Stimulated activated CD8-positive, alpha-beta memory T cell treated with anti-CD3 and anti-CD28 coated beads, Interleukin-4, amount 100 ng/mL, for 1 hour (primary cell): ENCODE measurements at regions not wholly inside any gene's neighbourhood (a gene's known extent, or its start where the extent isn't known, plus 50 kb on each side); places are given as distances from the start of the nearest gene placed in this dataset.
"Not testable (repeated sequence)": the region's sequence is repeated elsewhere in the genome, so short reads cannot be mapped to it uniquely, and the experiment has no call there.

Source experiments
- DNase-seq, 2 donors: peaks; one replicate each; pipeline ENCODE4 v3.0.0-alpha.2; 2020; ENCODE audit warnings: low read depth in 2 of 2, low spot score in 1 of 2

- DNase-seq, result no peak
Measured at GRCh38 chr2:44051593-44052347, 56.0 kb upstream of the LRPPRC start.

- DNase-seq, result no peak
Measured at GRCh38 chr2:44052584-44052983, 56.8 kb upstream of the LRPPRC start.

GRCh38 chr2:44053052-44053451 lies 57.3 kb upstream of the LRPPRC start:
- DNase-seq, result no peak

GRCh38 chr2:44053456-44053855 lies 57.7 kb upstream of the LRPPRC start:
- DNase-seq, result no peak

GRCh38 chr2:44055229-44055628 lies 59.4 kb upstream of the LRPPRC start:
- DNase-seq, result no peak

GRCh38 chr2:44055664-44056063 lies 59.9 kb upstream of the LRPPRC start:
- no peak for DNase-seq

GRCh38 chr2:44056947-44057346 lies 61.2 kb upstream of the LRPPRC start:
- no peak for DNase-seq

GRCh38 chr2:44060286-44060685 lies 64.5 kb upstream of the LRPPRC start:
- DNase-seq, result not testable (repeated sequence)

- no peak for DNase-seq
Measured at GRCh38 chr2:44060990-44061389, 65.2 kb upstream of the LRPPRC start.

GRCh38 chr2:44061469-44061868 lies 65.7 kb upstream of the LRPPRC start:
- no peak for DNase-seq

- no peak for DNase-seq
Measured at GRCh38 chr2:44061876-44062275, 66.1 kb upstream of the LRPPRC start.

GRCh38 chr2:44063033-44063432 lies 67.2 kb upstream of the LRPPRC start:
- no peak for DNase-seq

- DNase-seq, result not testable (repeated sequence)
Measured at GRCh38 chr2:44064281-44064680, 68.5 kb upstream of the LRPPRC start.

- DNase-seq, result not testable (repeated sequence)
Measured at GRCh38 chr2:44067012-44067790, 71.4 kb upstream of the LRPPRC start.

GRCh38 chr2:44067791-44068181 lies 72.0 kb upstream of the LRPPRC start:
- not testable (repeated sequence) for DNase-seq

GRCh38 chr2:44071454-44072046 lies 75.8 kb upstream of the LRPPRC start:
- DNase-seq, result no peak

- DNase-seq, result not testable (repeated sequence)
Measured at GRCh38 chr2:44073667-44074066, 77.9 kb upstream of the LRPPRC start.

- not testable (repeated sequence) for DNase-seq
Measured at GRCh38 chr2:44074795-44075194, 79.0 kb upstream of the LRPPRC start.

GRCh38 chr2:44075541-44075940 lies 79.8 kb upstream of the LRPPRC start:
- no peak for DNase-seq

GRCh38 chr2:44077942-44078511 lies 82.2 kb upstream of the LRPPRC start:
- no peak for DNase-seq

- DNase-seq, result no peak
Measured at GRCh38 chr2:44079686-44080085, 83.9 kb upstream of the LRPPRC start.

GRCh38 chr2:44083054-44083453 lies 85.6 kb upstream of the PPM1B start:
- DNase-seq, result no peak
